ENCODE measurements at regions not wholly inside any gene's neighbourhood (a gene's known extent, or its start where the extent isn't known, plus 50 kb on each side); places are given as distances from the start of the nearest gene placed in this dataset.

DNA sequence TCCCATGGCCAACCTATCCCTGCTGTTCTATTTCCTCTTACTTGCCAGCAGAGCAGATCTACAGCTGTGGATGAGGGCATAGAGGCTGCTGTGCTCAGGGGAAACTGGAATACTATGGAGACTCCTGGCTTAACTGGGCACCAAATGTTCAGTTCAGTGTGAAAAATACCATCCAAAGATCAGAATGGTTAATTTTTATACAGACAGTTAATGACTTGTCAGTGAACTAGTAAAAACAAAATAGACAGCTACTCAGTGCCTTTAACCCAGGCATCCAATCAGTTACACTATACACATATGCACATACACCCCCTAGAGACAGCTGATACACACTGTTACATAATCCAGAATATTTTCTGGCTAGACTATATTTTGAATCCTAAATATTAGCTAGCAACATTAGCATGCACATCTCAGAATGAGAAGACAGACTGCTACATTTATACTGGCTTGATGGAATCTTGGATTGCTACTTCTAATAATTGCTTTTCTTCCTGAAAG, 59.1 kb upstream of the WIPF1 start:
- Histone ChIP-seq H3K27ac (no peak overlapping the region), H3K9me3 (no peaks in the 10 kb centered on the region), H3K4me1 (no peaks in the 10 kb centered on the region), H3K36me3 (no peaks in the 10 kb centered on the region), H3K27me3 (no peaks in the 10 kb centered on the region), H3K4me3 (no peak overlapping the region)
- TF ChIP-seq, protein P1, sequence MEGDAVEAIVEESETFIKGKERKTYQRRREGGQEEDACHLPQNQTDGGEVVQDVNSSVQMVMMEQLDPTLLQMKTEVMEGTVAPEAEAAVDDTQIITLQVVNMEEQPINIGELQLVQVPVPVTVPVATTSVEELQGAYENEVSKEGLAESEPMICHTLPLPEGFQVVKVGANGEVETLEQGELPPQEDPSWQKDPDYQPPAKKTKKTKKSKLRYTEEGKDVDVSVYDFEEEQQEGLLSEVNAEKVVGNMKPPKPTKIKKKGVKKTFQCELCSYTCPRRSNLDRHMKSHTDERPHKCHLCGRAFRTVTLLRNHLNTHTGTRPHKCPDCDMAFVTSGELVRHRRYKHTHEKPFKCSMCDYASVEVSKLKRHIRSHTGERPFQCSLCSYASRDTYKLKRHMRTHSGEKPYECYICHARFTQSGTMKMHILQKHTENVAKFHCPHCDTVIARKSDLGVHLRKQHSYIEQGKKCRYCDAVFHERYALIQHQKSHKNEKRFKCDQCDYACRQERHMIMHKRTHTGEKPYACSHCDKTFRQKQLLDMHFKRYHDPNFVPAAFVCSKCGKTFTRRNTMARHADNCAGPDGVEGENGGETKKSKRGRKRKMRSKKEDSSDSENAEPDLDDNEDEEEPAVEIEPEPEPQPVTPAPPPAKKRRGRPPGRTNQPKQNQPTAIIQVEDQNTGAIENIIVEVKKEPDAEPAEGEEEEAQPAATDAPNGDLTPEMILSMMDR (IDR thresholded peaks at IDR 0.05) = no peak
- DNase-seq (no peak), ATAC-seq (no peak)
- intact Hi-C loops (cut with DNase I) = no loop called here

DNA sequence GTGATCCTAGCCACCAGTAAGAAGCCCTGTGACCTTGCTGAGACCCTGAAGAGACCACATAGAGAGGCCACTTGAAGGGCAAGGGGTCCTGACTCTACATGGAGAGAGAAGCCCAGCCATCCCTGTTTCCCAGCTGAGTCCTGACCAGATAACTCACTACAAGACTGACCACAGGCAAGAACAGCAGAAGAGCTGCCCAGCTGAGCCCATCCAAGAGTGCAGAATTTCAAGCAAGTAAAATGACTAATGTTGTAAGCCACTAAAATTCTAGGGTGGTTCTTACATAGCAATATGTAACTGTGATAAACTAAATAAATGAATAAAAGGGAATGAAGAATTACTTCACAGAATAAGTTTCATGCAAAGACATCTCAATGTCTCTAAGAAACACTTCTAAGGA, 58.4 kb upstream of the WIPF1 start:
- TF ChIP-seq, protein P1 (IDR thresholded peaks at IDR 0.05) = no peak
- intact Hi-C loops (cut with DNase I) = no loop called here
- no peaks in the 10 kb centered on the region for H3K4me1 ChIP-seq
- H3K27ac ChIP-seq = no peak overlapping the region
- no peaks in the 10 kb centered on the region for H3K27me3 ChIP-seq
- DNase-seq (no peak), ATAC-seq (no peak)
- no peaks in the 10 kb centered on the region for H3K36me3 ChIP-seq
- H3K4me3 ChIP-seq = no peak overlapping the region
- H3K9me3 ChIP-seq = no peaks in the 10 kb centered on the region

DNA sequence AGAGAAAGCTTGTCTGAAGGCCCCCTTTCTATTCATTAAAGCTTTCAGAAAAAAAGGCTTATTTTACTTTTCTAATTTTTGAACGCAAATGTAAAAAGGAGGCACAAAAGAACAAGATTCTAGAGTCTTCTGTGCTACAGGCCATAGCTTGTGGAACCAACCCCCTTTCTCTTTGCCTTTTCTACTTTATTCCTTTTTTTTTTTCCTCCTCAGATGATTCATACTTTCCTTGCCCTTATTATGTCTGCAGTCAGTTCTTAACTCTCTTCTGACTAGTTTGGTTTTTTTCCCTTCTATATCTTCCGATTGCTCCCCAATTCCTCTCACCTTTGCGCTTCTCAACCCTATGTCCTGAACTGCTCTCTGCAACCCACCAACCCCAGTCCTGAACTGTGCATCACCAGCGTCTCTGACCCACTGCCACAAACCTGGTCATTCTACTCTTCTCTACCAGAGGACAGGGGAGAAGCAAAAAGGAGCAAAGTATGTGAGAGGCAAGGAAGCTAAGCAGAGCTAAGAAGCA, 56.9 kb upstream of the WIPF1 start:
- H3K27ac ChIP-seq = no peak overlapping the region

DNA sequence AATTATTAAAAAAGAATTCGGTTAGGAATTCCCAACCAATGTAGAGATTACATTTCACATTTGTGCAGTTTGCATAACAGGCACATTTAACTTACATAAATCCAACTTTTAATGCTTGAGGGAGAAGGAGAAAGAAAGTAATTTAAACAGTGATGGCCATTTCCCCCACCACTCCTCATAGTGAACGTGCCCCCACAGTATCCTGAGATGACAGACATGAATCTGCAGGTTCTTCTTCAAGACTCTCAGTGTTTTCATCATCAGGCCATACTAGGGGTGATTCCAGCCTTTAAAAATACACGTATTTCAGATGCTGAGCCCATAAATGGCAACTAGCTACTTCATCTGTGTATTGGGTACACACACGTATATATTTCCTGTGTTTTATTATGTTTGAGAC, 51.3 kb upstream of the WIPF1 start:
- H3K27me3 ChIP-seq = no peaks in the 10 kb centered on the region
- TF ChIP-seq, protein P1 (IDR thresholded peaks at IDR 0.05) = no peak

More for the DNA sequence above, 56.9 kb upstream of the WIPF1 start:
- no peaks in the 10 kb centered on the region for H3K27me3 ChIP-seq
- intact Hi-C loops (cut with DNase I) = no loop called here
- no peak for ATAC-seq
- H3K36me3 ChIP-seq = no peaks in the 10 kb centered on the region
- H3K9me3 ChIP-seq = no peaks in the 10 kb centered on the region
- no peaks in the 10 kb centered on the region for H3K4me1 ChIP-seq
- no peak for DNase-seq
- no peak overlapping the region for H3K4me3 ChIP-seq
- TF ChIP-seq, protein P1 (IDR thresholded peaks at IDR 0.05) = no peak

More for the DNA sequence above, 51.3 kb upstream of the WIPF1 start:
- intact Hi-C loops (cut with DNase I) = no loop called here
- no peaks in the 10 kb centered on the region for H3K9me3 ChIP-seq
- no peaks in the 10 kb centered on the region for H3K36me3 ChIP-seq
- ATAC-seq (no peak), DNase-seq (no peak)
- no peak overlapping the region for H3K27ac ChIP-seq
- no peak overlapping the region for H3K4me3 ChIP-seq
- H3K4me1 ChIP-seq = no peaks in the 10 kb centered on the region
